Karpas-422 (cell line): ENCODE measurements at regions not wholly inside any gene's neighbourhood (a gene's known extent, or its start where the extent isn't known, plus 50 kb on each side); places are given as distances from the start of the nearest gene placed in this dataset.

Experiments
- DNase-seq: peaks from one replicate; pipeline ENCODE4 v3.0.0-alpha.2; 2015
- H2AFZ ChIP-seq: fragments of 200-600 bp; sonication (generic); 2 replicates; pipeline ENCODE4 v1.6.1; 2014; ENCODE audit warnings: antibody characterized with exemption, low read length, mixed read lengths
- H3K27ac ChIP-seq: fragments of 200-600 bp; sonication (generic); 2 replicates; pipeline ENCODE4 v1.5.1; 2014; ENCODE audit warnings: mild to moderate bottlenecking, low read length, moderate library complexity
- H3K27me3 ChIP-seq: fragments of 200-600 bp; sonication (generic); 2 replicates; pipeline ENCODE4 v1.6.1; 2014; ENCODE audit warnings: low read length, mixed read lengths
- H3K36me3 ChIP-seq: fragments of 200-600 bp; sonication (generic); 2 replicates; pipeline ENCODE4 v1.6.1; 2014; ENCODE audit warnings: low read length, mixed read lengths; ENCODE audit not compliant: insufficient read depth
- H3K4me1 ChIP-seq: fragments of 200-600 bp; sonication (generic); 2 replicates; pipeline ENCODE4 v1.6.1; 2014; ENCODE audit warnings: mild to moderate bottlenecking, low read length, mixed read lengths
- H3K4me2 ChIP-seq: fragments of 200-600 bp; sonication (generic); 2 replicates; pipeline ENCODE4 v1.6.1; 2014; ENCODE audit warnings: low read length, low read depth, mild to moderate bottlenecking; ENCODE audit not compliant: poor library complexity, severe bottlenecking
- H3K4me3 ChIP-seq: fragments of 200-600 bp; sonication (generic); 2 replicates; pipeline ENCODE4 v1.5.1; 2014; ENCODE audit warnings: mild to moderate bottlenecking, antibody characterized with exemption, low read length, mixed read lengths
- H3K79me2 ChIP-seq: fragments of 200-600 bp; sonication (generic); 2 replicates; pipeline ENCODE4 v1.6.1; 2014; ENCODE audit warnings: mild to moderate bottlenecking, low read length, mixed read lengths
- H3K9ac ChIP-seq: fragments of 200-600 bp; sonication (generic); 2 replicates; pipeline ENCODE4 v1.6.0; 2014; ENCODE audit warnings: low read length
- H3K9me2 ChIP-seq: fragments of 200-600 bp; sonication (generic), shearing (Covaris generic); replicated peaks from 2 replicates; pipeline ENCODE4 v1.6.0; 2014; ENCODE audit warnings: mild to moderate bottlenecking, low read length, moderate library complexity; ENCODE audit not compliant: insufficient read depth
- H3K9me3 ChIP-seq: fragments of 300-700, 200-600 bp; sonication (generic); 2 replicates; pipeline ENCODE4 v1.6.1; 2014; ENCODE audit warnings: low read length, mixed read lengths
- H4K20me1 ChIP-seq: fragments of 200-600 bp; sonication (generic); 2 replicates; pipeline ENCODE4 v1.6.1; 2014; ENCODE audit warnings: mild to moderate bottlenecking, antibody characterized with exemption, low read length, low read depth; ENCODE audit not compliant: insufficient read depth

DNA sequence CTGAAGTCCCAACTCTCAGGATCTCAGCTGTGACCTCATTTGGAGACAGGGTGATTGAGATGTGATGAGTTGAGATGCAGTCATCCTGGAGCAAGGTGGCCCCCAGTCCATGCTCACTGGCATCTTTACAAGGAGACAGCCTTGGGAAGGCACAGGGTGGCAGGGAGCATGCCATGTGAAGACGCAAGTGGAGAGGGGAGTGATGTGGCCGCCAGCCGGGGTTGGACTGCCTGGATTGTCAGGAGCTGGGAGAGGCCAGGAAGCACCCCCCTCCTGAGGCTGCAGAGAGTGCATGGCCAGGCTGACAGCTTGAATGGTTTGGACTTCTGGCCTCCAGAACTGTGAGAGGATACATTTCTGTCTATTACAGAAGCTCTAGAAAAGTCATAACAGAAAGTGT, 194.4 kb downstream of the UQCRFS1 start:
- no peak overlapping the region for H3K4me3 ChIP-seq
- H3K4me1 ChIP-seq: no peaks in the 10 kb centered on the region
- H2AFZ ChIP-seq: no peak overlapping the region
- H3K9ac ChIP-seq: no peak overlapping the region
- no peaks in the 10 kb centered on the region for H3K27me3 ChIP-seq
- H3K36me3 ChIP-seq: no peaks in the 10 kb centered on the region
- no peaks in the 10 kb centered on the region for H3K9me2 ChIP-seq
- H3K9me3 ChIP-seq: no peaks in the 10 kb centered on the region
- H3K79me2 ChIP-seq: no peaks in the 10 kb centered on the region
- no peaks in the 10 kb centered on the region for H4K20me1 ChIP-seq
- H3K27ac ChIP-seq: no peak overlapping the region
- no peak overlapping the region for H3K4me2 ChIP-seq
- DNase-seq: no peak

DNA sequence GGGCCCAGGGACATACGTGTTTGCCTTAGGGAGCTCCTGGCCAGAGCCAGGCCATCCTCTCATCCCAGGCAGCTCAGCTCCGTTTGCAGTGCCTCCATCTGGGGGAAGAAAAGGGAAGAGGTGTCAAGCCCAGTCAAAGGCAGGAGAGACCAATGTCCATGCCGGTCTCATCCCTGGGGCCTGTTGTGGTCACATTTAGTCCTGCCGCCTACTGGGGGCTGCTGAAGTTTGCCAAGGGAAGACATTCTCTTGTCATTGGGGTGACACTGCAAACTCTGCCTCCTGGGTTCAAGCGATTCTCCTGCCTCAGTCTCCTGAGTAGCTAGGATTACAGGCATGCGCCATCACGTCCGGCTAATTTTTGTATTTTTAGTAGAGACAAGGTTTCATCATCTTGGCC, 195.2 kb downstream of the UQCRFS1 start:
- H3K4me2 ChIP-seq: no peak overlapping the region
- H3K27me3 ChIP-seq: no peaks in the 10 kb centered on the region
- H3K9ac ChIP-seq: no peak overlapping the region
- H3K4me1 ChIP-seq: no peaks in the 10 kb centered on the region
- no peak overlapping the region for H2AFZ ChIP-seq
- H3K9me3 ChIP-seq: no peaks in the 10 kb centered on the region
- no peak overlapping the region for H3K27ac ChIP-seq
- H3K9me2 ChIP-seq: no peaks in the 10 kb centered on the region
- no peaks in the 10 kb centered on the region for H4K20me1 ChIP-seq
- H3K4me3 ChIP-seq: no peak overlapping the region
- H3K79me2 ChIP-seq: no peaks in the 10 kb centered on the region
- H3K36me3 ChIP-seq: no peaks in the 10 kb centered on the region
- DNase-seq: no peak

DNA sequence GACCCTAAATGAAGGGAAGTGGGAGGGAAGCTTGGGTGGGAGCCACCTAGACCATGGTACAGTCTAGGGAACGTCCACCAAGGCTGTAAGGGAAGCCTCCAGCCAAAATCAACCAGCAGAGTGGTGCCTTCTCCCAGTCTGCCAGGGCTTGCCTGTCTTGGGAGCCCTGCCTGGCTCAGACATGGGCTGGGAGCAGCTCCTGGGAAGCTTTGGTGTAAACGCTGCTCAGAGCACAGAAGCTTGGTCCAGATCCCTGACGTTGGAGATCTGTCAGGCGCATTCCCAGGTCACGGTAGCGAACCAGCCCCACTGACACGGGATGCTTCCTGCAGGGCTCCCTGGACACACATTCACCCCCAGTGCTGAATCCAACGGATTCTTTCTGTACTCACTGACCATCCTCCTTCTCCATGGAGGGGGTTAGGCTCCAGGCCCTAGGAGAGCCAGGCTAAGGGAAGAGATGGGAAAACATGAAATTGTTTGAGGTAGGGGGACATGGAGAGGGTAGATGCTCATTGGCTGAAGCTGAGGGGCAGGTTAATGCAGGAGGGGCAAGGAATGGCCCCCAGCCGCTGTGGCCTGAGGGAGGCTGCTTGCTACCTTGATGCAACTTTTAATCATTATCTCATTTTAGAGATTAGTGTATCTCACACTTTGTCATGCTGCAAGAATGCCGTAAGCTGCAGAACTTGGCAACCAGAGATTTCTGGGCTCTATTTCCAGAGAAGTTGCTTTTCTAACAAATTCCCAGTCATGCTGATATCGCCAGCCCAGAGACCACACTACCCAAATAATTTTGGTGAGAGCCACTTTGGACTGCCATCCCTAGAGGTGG, 195.8 kb downstream of the UQCRFS1 start:
- Histone ChIP-seq H3K27me3 (no peaks in the 10 kb centered on the region), H3K4me3 (no peak overlapping the region), H3K27ac (no peak overlapping the region), H3K9ac (no peak overlapping the region), H3K36me3 (no peaks in the 10 kb centered on the region), H3K9me2 (no peaks in the 10 kb centered on the region), H4K20me1 (no peaks in the 10 kb centered on the region), H3K4me2 (no peak overlapping the region), H3K4me1 (no peaks in the 10 kb centered on the region), H3K79me2 (no peaks in the 10 kb centered on the region), H3K9me3 (no peaks in the 10 kb centered on the region), H2AFZ (no peak overlapping the region)
- DNase-seq: no peak

GRCh38 chr19:29016353-29016752, 196.6 kb downstream of the UQCRFS1 start:
- no peak overlapping the region for H2AFZ ChIP-seq
- H3K36me3 ChIP-seq: no peaks in the 10 kb centered on the region
- H3K4me3 ChIP-seq: no peak overlapping the region
- no peak for DNase-seq
- no peak overlapping the region for H3K27ac ChIP-seq
- H3K9ac ChIP-seq: no peak overlapping the region
- H3K27me3 ChIP-seq: no peaks in the 10 kb centered on the region
- no peaks in the 10 kb centered on the region for H4K20me1 ChIP-seq
- no peaks in the 10 kb centered on the region for H3K9me3 ChIP-seq
- H3K9me2 ChIP-seq: no peaks in the 10 kb centered on the region
- H3K79me2 ChIP-seq: no peaks in the 10 kb centered on the region
- no peaks in the 10 kb centered on the region for H3K4me1 ChIP-seq
- no peak overlapping the region for H3K4me2 ChIP-seq

- no peak overlapping the region for H3K27ac ChIP-seq
- no peaks in the 10 kb centered on the region for H3K9me2 ChIP-seq
- H3K79me2 ChIP-seq: no peaks in the 10 kb centered on the region
- H3K9ac ChIP-seq: no peak overlapping the region
- H3K4me1 ChIP-seq: no peaks in the 10 kb centered on the region
- no peaks in the 10 kb centered on the region for H3K36me3 ChIP-seq
- DNase-seq: no peak
- no peaks in the 10 kb centered on the region for H4K20me1 ChIP-seq
- H3K27me3 ChIP-seq: no peaks in the 10 kb centered on the region
- no peak overlapping the region for H3K4me3 ChIP-seq
- H3K4me2 ChIP-seq: no peak overlapping the region
- no peaks in the 10 kb centered on the region for H3K9me3 ChIP-seq
- no peak overlapping the region for H2AFZ ChIP-seq
Observed at GRCh38 chr19:29015569-29015968, 197.4 kb downstream of the UQCRFS1 start.

DNA sequence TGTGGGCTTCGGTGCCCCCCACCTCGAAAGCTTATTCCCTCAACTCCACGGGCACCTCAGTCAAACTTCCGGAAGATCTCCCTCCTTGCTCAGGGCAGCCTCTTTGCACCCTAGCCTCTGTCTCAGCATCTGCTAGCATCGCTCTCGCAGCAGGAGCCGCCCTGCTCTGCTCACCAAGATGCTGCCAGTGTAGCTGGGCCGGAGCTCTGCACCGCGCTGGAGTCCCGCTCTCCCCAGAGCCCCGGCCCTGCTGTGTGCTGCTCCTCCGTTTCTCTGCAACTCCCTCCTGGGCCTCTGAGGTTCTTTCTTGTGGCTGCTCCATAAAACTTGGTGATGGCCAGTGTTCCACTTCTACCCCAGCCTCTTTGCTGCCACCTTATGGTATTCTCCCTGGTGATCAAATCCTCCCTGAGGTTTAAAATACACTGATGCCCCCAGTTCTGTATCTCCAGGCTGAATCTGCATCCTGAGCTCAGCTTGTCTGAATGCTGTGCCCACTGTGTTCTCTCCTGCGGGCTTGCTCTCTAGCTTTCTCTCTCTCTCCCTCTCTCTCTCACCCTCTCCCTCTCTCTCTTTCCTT, 198.0 kb downstream of the UQCRFS1 start:
- Histone ChIP-seq H3K9me3 (no peaks in the 10 kb centered on the region), H3K27ac (no peak overlapping the region), H3K4me2 (no peak overlapping the region), H2AFZ (no peak overlapping the region), H3K79me2 (no peaks in the 10 kb centered on the region), H3K4me3 (no peak overlapping the region), H3K9ac (no peak overlapping the region), H3K4me1 (no peaks in the 10 kb centered on the region), H3K9me2 (no peaks in the 10 kb centered on the region), H3K27me3 (no peaks in the 10 kb centered on the region), H3K36me3 (no peaks in the 10 kb centered on the region), H4K20me1 (no peaks in the 10 kb centered on the region)
- peak; percentile 56 for DNase-seq

DNA sequence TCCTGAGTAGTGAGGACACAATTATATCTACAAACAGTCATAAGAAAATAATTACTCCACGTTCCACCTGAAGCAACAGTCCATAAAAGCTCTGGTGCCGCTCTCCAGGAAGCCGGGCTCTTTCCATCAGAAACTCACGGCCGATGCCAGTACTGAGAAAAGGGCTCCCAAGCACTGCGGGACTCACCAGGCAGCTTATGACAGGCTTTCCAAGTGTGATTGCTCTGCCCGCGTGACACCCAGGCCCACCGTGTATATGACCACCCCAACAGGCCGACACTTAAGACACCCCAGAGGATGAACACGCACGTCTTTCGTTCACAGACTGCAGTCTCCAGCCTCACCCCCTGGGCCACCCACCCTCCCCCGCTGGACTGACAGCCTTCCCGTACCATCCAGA, 199.0 kb downstream of the UQCRFS1 start:
- Histone ChIP-seq H3K4me3 (no peak overlapping the region), H3K4me2 (no peak overlapping the region), H3K27me3 (no peaks in the 10 kb centered on the region), H3K36me3 (no peaks in the 10 kb centered on the region), H4K20me1 (no peaks in the 10 kb centered on the region), H3K79me2 (no peaks in the 10 kb centered on the region), H3K9me2 (no peaks in the 10 kb centered on the region), H3K9me3 (no peaks in the 10 kb centered on the region), H3K4me1 (no peaks in the 10 kb centered on the region), H2AFZ (no peak overlapping the region), H3K27ac (no peak overlapping the region), H3K9ac (no peak overlapping the region)
- no peak for DNase-seq

- Histone ChIP-seq H3K36me3 (no peaks in the 10 kb centered on the region), H3K27ac (no peak overlapping the region), H2AFZ (no peak overlapping the region), H3K9me3 (no peaks in the 10 kb centered on the region), H3K4me1 (no peaks in the 10 kb centered on the region), H3K79me2 (no peaks in the 10 kb centered on the region), H3K4me2 (no peak overlapping the region), H4K20me1 (no peaks in the 10 kb centered on the region), H3K9ac (no peak overlapping the region), H3K4me3 (no peak overlapping the region), H3K9me2 (no peaks in the 10 kb centered on the region), H3K27me3 (no peaks in the 10 kb centered on the region)
- DNase-seq: no peak
Observed at GRCh38 chr19:29013325-29013724, 199.6 kb downstream of the UQCRFS1 start.
